Neural crest cell (in vitro differentiated cells): ENCODE measurements at regions not wholly inside any gene's neighbourhood (a gene's known extent, or its start where the extent isn't known, plus 50 kb on each side); places are given as distances from the start of the nearest gene placed in this dataset.

ENCODE experiments used
- DNase-seq: peaks from one replicate; pipeline ENCODE4 v3.0.0; 2021; ENCODE audit warnings: low read depth, mixed read lengths, low spot score
- H3K27ac Mint-ChIP-seq: one replicate; pipeline ENCODE4 v1.8.0; 2021; ENCODE audit warnings: mild to moderate bottlenecking, mixed read lengths; ENCODE audit not compliant: unreplicated experiment
- H3K27me3 Mint-ChIP-seq: 2 replicates; pipeline ENCODE4 v1.8.0; 2021; ENCODE audit warnings: low read depth, mild to moderate bottlenecking, mixed read lengths
- H3K36me3 Mint-ChIP-seq: 2 replicates; pipeline ENCODE4 v1.8.0; 2021; ENCODE audit warnings: low read depth, mild to moderate bottlenecking, mixed read lengths
- H3K4me1 Mint-ChIP-seq: 2 replicates; pipeline ENCODE4 v1.8.0; 2021; ENCODE audit warnings: mixed read lengths
- H3K4me3 Mint-ChIP-seq: one replicate; pipeline ENCODE4 v1.8.0; 2021; ENCODE audit warnings: mild to moderate bottlenecking, mixed read lengths
- H3K9me3 Mint-ChIP-seq: 2 replicates; pipeline ENCODE4 v1.8.0; 2021; ENCODE audit warnings: mixed read lengths
- TF ChIP-seq, protein P1 (sequence below): fragments of 200-600 bp; sonication (generic); conservative IDR thresholded peaks from 2 replicates; pipeline ENCODE4 v1.5.0; 2021; ENCODE audit warnings: antibody characterized with exemption, mild to moderate bottlenecking

DNA sequence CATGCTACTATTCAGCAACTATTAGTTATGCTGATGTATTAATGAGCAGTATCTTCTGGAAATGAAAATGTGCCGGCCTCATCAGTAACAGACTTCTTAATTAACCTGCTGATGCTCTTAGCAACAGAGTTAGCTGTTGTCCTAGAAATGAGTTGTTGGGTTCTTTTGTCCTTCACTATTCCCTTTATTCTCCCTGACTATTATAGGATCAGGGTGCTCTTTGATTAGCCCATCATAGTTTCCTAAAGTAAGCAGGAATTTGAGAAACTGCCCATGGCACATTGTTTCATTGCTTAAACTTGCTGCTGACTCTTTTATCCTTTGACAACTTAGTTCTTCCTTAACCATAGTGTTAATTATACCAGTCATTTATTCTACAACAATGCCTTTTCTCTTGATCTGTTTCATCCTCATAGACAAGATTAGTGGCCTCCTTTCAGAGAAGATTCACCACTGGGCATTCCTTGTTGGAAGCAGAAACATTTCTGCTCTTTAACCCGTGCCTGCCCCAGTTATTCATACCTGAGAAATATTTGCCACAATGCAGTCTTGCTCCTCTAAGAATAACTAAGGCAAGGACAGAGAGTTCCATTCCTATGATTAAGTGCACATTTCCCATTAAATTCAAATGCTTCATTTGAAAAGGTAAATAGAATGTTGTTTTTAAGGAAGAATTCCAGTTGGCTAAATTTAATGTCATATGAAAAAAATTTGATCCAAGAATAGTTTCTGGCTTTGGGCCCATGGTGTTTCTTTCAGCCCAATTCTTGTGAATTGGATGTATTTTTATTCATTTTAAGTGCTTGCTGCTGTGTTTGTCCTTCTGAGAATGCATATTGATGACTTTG is 573.3 kb upstream of the TBL1XR1 start:
- H3K9me3 Mint-ChIP-seq, result peaks cover 13% of the 10 kb centered on the region
- TF ChIP-seq, protein P1, sequence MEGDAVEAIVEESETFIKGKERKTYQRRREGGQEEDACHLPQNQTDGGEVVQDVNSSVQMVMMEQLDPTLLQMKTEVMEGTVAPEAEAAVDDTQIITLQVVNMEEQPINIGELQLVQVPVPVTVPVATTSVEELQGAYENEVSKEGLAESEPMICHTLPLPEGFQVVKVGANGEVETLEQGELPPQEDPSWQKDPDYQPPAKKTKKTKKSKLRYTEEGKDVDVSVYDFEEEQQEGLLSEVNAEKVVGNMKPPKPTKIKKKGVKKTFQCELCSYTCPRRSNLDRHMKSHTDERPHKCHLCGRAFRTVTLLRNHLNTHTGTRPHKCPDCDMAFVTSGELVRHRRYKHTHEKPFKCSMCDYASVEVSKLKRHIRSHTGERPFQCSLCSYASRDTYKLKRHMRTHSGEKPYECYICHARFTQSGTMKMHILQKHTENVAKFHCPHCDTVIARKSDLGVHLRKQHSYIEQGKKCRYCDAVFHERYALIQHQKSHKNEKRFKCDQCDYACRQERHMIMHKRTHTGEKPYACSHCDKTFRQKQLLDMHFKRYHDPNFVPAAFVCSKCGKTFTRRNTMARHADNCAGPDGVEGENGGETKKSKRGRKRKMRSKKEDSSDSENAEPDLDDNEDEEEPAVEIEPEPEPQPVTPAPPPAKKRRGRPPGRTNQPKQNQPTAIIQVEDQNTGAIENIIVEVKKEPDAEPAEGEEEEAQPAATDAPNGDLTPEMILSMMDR, result no peak
- H3K27ac Mint-ChIP-seq, result no peak overlapping the region
- H3K27me3 Mint-ChIP-seq, result no peaks in the 10 kb centered on the region
- H3K4me3 Mint-ChIP-seq, result no peak overlapping the region
- peaks cover 49% of the 10 kb centered on the region for H3K4me1 Mint-ChIP-seq
- DNase-seq, result no peak
- H3K36me3 Mint-ChIP-seq, result peaks cover 9% of the 10 kb centered on the region

DNA sequence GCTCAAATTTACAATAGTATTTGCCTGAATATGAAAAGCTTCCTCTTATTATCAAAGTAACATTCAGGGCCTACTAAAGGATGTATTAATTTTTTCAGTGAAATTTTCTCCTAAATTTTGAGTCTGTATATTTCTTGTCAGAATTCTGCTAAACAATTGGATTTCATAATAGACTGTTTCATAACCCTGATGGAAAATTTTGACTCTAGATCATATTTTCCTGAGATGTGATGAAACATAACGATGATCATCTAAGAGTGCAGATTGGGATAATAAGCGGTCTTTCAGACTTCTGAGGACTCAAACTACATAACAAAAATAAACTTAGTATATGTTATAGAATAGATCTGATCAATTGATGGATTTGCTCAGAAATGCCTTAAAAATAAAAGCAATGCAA is 574.5 kb upstream of the TBL1XR1 start:
- TF ChIP-seq, protein P1, result no peak
- peaks cover 9% of the 10 kb centered on the region for H3K36me3 Mint-ChIP-seq
- H3K27ac Mint-ChIP-seq, result no peak overlapping the region
- H3K27me3 Mint-ChIP-seq, result no peaks in the 10 kb centered on the region
- peaks cover 10% of the 10 kb centered on the region for H3K9me3 Mint-ChIP-seq
- H3K4me1 Mint-ChIP-seq, result peaks cover 49% of the 10 kb centered on the region
- no peak for DNase-seq
- H3K4me3 Mint-ChIP-seq, result no peak overlapping the region

DNA sequence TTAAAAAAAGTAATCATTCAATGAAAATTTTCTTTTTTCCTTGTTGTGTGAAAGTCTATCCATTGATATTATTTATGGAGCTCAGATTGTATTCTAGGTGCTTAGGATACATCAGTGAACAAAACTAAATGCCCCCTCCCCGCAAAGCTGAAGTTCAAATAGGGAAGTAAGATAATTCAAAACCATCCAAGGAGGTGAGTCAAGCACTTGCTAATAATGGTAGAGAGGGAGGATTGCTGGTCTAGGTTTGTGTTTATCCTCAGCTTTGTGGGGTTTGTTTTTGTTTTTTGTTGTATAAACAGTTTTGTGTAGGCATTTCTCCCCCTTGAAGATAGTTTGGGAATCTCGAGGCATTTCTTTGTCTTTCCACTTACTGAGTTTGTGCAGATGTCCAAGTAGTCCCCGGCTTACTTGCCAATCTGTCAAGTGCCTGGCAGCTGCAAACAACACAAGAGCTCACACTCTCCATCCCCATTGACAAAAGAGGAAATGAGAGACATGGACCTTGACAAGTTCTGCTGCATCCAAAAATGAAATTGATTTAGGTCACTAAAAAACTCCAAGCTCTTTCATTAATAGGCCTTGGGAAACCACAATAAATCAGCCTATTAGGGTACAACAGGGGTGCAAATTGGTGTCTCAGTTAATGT is 575.8 kb upstream of the TBL1XR1 start:
- Mint-ChIP-seq H3K27me3 (no peaks in the 10 kb centered on the region), H3K27ac (no peak overlapping the region), H3K4me1 (peaks cover 55% of the 10 kb centered on the region), H3K9me3 (peaks cover 9% of the 10 kb centered on the region), H3K36me3 (peaks cover 7% of the 10 kb centered on the region), H3K4me3 (no peak overlapping the region)
- no peak for DNase-seq
- TF ChIP-seq, protein P1, result no peak

DNA sequence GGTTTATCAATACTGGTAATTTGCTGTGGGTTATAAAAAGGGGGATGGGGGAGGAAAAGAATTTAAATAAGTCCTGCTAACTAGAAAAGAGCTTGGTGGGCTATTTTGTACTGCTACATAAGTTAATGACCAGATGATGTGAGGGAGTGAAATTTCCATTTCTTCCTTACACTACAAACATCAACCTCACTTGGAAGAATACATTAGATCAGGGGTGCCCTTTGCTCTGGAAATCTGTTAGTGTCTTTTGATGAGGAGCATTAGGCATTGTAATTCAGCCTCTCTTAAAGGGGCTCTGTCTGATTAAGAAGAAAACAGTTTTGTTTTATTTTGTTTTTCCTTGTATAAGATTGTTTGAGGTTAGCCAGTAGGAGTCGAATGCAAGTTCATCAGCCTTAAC is 576.4 kb upstream of the TBL1XR1 start:
- TF ChIP-seq, protein P1, result no peak
- H3K27ac Mint-ChIP-seq, result peak overlapping the region; percentile 8

DNA sequence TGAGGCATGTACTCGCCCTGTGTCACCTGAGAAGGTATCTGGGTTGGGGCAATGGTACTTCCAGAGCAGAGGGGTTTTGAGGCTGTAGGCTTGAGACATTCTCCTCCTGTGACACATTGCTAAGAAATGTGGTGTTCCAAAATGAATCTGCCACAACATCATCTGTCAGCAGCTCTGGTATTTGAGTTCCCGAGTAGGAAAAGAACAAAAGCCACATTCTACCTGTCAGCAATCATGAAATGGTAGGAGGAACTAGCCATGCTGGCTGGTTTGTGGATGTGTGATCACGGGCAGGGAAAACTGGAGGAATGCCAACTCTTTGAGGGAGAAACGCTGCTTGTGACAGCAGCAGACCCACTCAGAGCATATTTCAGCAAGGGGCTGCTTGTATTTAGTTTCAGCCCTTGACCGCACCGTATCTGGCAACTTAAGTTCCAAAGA is 579.4 kb upstream of the TBL1XR1 start:
- no peak for DNase-seq
- H3K4me1 Mint-ChIP-seq, result peaks cover 48% of the 10 kb centered on the region
- H3K27ac Mint-ChIP-seq, result no peak overlapping the region
- no peaks in the 10 kb centered on the region for H3K27me3 Mint-ChIP-seq
- no peaks in the 10 kb centered on the region for H3K36me3 Mint-ChIP-seq
- no peaks in the 10 kb centered on the region for H3K9me3 Mint-ChIP-seq
- TF ChIP-seq, protein P1, result no peak
- H3K4me3 Mint-ChIP-seq, result no peak overlapping the region

More for the DNA sequence above, 576.4 kb upstream of the TBL1XR1 start:
- no peaks in the 10 kb centered on the region for H3K27me3 Mint-ChIP-seq
- H3K9me3 Mint-ChIP-seq, result peaks cover 8% of the 10 kb centered on the region
- H3K4me3 Mint-ChIP-seq, result no peak overlapping the region
- DNase-seq, result no peak
- peaks cover 6% of the 10 kb centered on the region for H3K36me3 Mint-ChIP-seq
- peaks cover 55% of the 10 kb centered on the region for H3K4me1 Mint-ChIP-seq
